ENCODE measurements at regions not wholly inside any gene's neighbourhood (a gene's known extent, or its start where the extent isn't known, plus 50 kb on each side); places are given as distances from the start of the nearest gene placed in this dataset.

DNA sequence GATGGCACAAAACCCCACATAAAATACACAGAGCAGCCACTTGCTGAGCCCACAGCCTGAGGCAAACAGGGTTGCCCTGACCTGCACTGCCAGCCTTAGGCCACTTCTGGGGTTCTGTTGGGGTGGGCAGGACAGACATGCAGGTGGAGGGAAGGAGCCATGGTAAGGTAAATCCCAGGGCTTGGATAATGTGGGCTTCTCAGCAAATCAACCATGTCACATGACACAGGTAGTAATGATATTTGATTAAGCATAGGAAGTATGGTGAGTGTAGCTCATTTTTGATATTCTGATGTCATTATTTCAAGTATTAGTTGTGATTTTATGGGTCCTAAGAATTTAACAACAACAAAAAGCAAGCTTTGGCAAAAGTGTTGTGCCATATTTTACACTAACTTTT lies 124.6 kb downstream of the FOXA2 start:
- TF ChIP-seq, protein P1, sequence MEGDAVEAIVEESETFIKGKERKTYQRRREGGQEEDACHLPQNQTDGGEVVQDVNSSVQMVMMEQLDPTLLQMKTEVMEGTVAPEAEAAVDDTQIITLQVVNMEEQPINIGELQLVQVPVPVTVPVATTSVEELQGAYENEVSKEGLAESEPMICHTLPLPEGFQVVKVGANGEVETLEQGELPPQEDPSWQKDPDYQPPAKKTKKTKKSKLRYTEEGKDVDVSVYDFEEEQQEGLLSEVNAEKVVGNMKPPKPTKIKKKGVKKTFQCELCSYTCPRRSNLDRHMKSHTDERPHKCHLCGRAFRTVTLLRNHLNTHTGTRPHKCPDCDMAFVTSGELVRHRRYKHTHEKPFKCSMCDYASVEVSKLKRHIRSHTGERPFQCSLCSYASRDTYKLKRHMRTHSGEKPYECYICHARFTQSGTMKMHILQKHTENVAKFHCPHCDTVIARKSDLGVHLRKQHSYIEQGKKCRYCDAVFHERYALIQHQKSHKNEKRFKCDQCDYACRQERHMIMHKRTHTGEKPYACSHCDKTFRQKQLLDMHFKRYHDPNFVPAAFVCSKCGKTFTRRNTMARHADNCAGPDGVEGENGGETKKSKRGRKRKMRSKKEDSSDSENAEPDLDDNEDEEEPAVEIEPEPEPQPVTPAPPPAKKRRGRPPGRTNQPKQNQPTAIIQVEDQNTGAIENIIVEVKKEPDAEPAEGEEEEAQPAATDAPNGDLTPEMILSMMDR (IDR thresholded peaks at IDR 0.05) = no peak
- no peak for TF ChIP-seq POLR2A (IDR thresholded peaks at IDR 0.05)

All from testis (tissue), 2 donors.